Sigmoid colon (tissue), 4 donors: ENCODE measurements at regions not wholly inside any gene's neighbourhood (a gene's known extent, or its start where the extent isn't known, plus 50 kb on each side); places are given as distances from the start of the nearest gene placed in this dataset.

Source experiments
- EP300 ChIP-seq, 4 donors: sonication (generic); formaldehyde crosslinking; IDR thresholded peaks; one replicate each; pipeline ENCODE4 v1.6.1; 2017; ENCODE audit warnings: antibody characterized with exemption in 4 of 4
- POLR2A ChIP-seq, 2 donors: fragments of 450-650 bp; IDR thresholded peaks; one replicate each; pipeline ENCODE4 v1.6.1; 2016; ENCODE audit warnings: antibody characterized with exemption in 2 of 2, mild to moderate bottlenecking in 2 of 2, moderate library complexity in 2 of 2
- POLR2AphosphoS5 ChIP-seq, 4 donors: sonication (generic); formaldehyde crosslinking; IDR thresholded peaks; one replicate each; pipeline ENCODE4 v1.6.1; 2017; ENCODE audit warnings: antibody characterized with exemption in 4 of 4
- TF ChIP-seq, protein P1 (sequence below), 4 experiments: fragments of 450-650 bp in 3 of 4; fragments of 200-600 bp in 1 of 4; IDR thresholded peaks; one replicate each; pipeline ENCODE4 v1.5.1; 2016 to 2019; ENCODE audit warnings: antibody characterized with exemption in 4 of 4, mild to moderate bottlenecking in 3 of 4, moderate library complexity in 2 of 4

DNA sequence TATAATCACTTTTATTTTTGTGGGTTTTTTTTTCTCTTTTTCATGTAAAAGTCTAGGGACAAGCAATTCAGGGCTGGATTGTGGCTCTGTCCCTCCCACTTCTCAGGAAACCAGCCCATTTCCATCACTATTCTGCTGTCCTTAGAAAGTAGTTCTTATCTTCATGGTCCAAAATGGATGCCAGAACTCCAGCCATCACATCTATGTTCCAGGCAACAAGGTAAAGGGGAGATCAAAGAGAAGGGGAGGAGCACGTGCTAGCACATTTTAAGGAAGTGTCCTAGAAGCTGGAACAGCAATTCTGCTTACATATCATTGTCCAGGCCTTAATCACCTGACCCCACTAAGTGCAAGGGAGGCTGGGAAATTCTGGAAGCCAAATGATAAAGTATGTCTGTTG is 181.1 kb upstream of the C2CD4B start:
- TF ChIP-seq, protein P1, sequence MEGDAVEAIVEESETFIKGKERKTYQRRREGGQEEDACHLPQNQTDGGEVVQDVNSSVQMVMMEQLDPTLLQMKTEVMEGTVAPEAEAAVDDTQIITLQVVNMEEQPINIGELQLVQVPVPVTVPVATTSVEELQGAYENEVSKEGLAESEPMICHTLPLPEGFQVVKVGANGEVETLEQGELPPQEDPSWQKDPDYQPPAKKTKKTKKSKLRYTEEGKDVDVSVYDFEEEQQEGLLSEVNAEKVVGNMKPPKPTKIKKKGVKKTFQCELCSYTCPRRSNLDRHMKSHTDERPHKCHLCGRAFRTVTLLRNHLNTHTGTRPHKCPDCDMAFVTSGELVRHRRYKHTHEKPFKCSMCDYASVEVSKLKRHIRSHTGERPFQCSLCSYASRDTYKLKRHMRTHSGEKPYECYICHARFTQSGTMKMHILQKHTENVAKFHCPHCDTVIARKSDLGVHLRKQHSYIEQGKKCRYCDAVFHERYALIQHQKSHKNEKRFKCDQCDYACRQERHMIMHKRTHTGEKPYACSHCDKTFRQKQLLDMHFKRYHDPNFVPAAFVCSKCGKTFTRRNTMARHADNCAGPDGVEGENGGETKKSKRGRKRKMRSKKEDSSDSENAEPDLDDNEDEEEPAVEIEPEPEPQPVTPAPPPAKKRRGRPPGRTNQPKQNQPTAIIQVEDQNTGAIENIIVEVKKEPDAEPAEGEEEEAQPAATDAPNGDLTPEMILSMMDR (IDR thresholded peaks at IDR 0.05), result no peak
- TF ChIP-seq POLR2A (IDR thresholded peaks at IDR 0.05), result no peak
- TF ChIP-seq POLR2AphosphoS5 (IDR thresholded peaks at IDR 0.05), result no peak
- TF ChIP-seq EP300 (IDR thresholded peaks at IDR 0.05), result no peak
